Loucy (cell line): ENCODE measurements at regions not wholly inside any gene's neighbourhood (a gene's known extent, or its start where the extent isn't known, plus 50 kb on each side); places are given as distances from the start of the nearest gene placed in this dataset.

Experiments
- CTCF ChIP-seq: fragments of 200-600 bp; sonication (generic); conservative IDR thresholded peaks from 2 replicates; pipeline ENCODE4 v1.5.1; 2014; ENCODE audit warnings: mild to moderate bottlenecking, antibody characterized with exemption, low read length
- EZH2phosphoT487 ChIP-seq: fragments of 200-600 bp; IDR thresholded peaks from 2 replicates; pipeline ENCODE4 v1.6.1; 2018; ENCODE audit warnings: antibody characterized with exemption, mild to moderate bottlenecking, moderate library complexity, borderline replicate concordance

DNA sequence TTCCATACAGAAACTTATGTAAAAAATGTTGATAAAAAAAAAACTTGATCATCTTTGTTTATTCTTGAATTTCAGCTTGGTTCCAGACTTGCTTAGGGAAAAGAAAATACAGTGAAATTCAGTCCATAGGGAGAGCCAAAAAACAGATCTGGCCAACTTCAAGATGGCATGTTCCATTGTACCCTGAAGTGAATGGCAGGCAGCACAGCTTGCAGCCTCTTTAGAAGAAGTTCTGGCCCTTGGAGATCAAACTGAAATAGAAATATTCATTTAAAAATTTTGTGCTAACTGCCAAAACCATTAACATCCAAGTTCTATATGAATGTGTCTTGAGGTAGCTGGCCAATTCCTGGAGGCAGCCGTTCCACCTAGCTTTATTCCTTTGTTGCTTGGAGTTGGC is 448.4 kb downstream of the EPM2A start:
- no peak for TF ChIP-seq CTCF
- TF ChIP-seq EZH2phosphoT487: no peak
